GM18867 (cell line): ENCODE measurements at regions not wholly inside any gene's neighbourhood (a gene's known extent, or its start where the extent isn't known, plus 50 kb on each side); places are given as distances from the start of the nearest gene placed in this dataset.
"Not testable (repeated sequence)": the region's sequence is repeated elsewhere in the genome, so short reads cannot be mapped to it uniquely, and the experiment has no call there.

Experiments
- ATAC-seq: cut with Tn5 transposase; IDR thresholded peaks from one replicate; pipeline ENCODE4 v1.9.1; 2021; ENCODE audit warnings: mild to moderate bottlenecking, moderate library complexity; ENCODE audit not compliant: unreplicated experiment

DNA sequence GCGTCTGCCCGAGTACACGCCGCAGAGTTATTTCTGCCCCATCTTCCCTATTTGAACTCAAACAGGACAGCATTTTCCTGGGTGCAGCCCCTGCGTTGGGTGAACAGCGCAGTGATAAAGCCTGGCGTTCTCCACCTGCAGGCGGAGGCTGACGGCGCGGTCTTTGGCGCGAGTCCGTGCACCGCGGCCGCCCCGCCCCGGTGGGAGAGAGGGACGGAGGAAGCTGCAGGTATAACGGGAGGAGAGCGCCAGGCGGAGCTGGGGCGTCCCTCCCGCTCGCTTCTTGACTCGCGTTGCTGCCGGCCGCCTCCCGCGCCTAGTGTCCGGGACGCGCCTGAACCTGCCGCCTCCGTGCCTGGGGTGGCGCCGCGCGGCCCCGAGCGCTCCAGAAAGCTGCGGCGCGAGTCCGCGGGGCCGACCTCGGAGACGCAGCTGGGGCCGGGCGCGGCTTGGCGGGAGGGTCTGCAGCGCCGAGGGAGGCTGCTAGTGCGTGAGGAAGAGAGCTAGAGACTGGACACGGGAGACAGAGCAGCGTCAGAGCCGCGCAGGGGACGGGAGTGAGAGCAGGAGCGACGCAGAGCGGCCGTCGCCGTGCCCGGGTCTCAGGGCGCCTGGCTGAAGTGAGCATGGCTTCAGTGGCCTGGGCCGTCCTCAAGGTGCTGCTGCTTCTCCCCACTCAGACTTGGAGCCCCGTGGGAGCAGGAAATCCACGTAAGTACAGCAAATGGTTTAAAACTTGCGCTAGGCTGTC lies 140.7 kb downstream of the SPATA31A7 start:
- ATAC-seq: not testable (repeated sequence)

DNA sequence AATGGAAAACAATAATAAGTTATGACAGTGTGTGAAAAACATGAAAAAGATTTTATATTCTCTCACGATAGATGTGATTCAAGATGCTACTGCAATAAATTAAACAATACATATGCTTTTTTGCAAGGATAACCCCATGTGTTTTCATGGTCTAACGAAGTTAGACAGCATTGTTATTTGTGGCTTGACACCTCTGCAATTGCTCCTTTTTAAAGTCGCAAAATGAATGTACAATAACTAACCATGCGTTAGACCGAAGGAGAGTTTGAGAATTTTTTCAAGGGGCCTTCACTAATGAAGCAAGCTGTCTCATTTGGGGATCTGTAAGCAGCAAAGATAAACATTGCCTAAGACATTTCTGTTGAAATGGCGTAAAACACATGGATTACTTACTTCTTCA lies 167.1 kb downstream of the SPATA31A7 start:
- peak; percentile 52 for ATAC-seq

DNA sequence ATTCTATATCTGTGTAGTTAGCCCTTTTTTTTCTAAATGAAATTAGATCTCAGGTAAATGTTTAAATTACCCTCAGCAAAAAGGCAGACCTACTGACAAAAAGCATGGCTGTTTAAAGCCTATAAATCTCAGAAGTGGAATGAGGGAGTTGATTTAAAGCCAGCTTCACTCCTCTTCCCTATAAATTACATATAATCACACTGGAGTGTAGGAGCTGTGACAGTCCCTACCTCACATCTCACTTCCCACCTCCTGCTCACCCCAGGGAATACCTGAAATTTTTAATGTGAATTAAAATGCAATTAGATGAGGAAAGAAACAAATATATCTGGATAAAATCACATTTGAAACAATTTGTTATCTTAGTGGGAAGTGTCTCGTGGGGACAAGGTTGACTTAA lies 184.6 kb downstream of the SPATA31A7 start:
- ATAC-seq: not testable (repeated sequence)

DNA sequence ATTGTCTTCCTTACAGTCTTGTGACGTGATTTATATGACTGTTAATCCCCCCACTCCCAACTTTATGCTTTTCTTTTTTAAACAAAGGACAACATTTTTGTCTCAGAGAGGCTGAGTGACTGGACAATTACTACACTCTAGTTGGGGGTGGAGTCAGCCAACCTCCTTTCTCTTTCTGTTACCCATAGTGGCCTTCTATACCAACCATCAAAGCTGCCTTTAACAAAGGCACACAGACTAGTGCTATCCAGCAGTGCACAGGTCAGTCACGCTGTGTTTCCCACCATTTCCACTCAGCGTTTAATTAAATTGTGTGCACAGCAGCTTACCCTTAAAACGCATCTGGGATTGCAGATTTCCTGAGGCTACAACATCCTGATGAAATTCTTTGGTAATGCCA lies 186.3 kb downstream of the SPATA31A7 start:
- ATAC-seq: not testable (repeated sequence)

DNA sequence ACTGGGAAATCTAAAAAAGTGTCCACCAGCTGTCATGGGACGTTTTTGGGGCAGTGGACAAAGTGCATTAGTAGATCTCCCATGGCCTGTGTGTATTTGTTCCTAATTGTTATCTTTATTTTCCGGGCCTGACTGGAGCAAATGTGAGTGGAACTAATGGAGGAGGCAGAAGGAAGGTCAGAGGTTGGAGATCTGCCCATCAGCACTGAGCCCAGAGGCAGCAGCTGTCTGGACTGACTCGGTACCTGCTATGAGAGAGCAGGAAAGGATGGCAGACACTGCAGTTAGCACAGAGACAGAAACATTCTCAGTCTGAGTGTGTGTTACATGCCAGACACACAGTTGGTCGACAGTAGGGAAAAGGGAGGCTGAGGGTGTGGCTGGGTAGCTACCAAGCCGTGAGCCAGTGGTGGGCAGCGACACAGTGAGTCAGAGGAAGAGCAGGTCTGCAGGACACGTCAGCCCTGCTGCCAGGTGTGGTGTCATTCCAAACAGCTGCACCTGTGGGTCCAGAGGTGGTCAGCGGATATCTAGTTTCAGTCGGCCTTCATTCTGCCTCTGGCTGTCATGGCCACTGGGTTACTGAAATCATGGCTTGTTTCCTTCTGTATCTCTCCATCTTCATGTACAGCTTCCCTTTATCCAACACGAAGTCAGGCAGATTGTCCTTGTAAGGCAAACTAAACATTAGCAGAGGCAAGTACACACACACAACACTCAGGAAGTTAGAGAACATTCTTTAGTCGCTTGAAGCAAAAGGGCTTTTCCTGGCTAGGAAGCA lies 196.4 kb downstream of the SPATA31A7 start:
- ATAC-seq: not testable (repeated sequence)

DNA sequence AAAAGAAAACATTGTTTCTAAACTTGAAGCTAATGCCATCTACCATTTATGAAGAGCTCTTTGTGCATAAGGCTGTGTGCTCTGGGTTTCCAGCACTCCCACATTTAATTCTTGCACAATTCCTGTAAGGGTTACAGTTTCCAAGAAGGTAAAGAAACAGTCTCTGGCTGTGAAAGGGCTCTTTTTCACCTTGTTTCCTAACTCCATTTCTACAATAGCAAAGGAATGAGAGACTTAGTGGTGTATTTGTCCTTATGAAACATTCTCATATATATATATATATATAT lies 196.9 kb downstream of the SPATA31A7 start:
- not testable (repeated sequence) for ATAC-seq

DNA sequence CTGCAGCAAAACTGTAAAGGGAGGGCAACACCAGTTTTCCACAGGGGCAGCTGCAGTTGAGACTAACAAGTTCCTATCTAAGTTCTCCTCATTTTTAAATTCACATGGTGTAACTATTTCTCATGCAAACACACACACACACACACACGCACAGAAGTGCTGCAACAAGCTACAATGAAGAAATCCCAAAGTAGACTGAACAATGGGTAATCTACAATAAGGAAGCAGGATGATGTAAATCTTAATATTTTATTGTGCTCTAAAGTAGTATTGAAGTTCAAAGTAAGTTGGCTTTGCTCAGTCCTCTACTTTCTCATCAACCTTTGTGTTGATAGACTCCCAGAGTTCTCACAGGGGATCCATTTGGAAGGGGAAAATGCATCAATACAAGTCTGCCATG lies 212.9 kb downstream of the SPATA31A7 start:
- not testable (repeated sequence) for ATAC-seq

DNA sequence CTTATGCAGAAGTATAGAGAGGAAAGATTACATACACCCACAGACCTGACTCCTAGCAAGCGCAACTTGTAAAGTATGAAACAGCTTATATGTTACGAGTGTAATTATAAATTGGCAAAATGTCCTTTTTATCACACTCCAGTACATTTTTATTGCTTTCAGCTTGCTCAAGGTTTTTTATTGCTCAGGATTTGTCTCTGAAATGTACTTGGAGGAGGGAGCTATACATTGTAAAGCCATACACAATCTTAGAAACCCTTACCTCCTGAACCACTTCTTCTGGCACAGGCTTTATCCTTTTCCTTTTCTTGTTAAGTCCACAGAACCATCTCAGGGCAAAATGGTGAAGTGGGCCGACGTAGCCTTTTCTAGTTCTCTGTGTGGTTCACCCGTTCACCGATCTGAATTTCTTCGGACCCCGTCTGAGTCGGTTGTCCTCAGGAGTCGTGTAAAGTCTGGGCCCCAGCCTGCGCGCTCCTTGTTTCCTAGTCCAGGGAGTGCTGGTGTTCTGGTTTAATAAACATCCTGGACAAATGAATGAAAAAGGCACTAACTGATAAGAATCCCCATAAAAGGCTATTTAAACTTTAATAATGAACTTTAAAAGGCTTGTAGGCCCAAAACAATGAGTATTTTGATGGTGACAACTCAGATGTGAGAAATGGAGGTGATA lies 222.2 kb downstream of the SPATA31A7 start:
- ATAC-seq: not testable (repeated sequence)

DNA sequence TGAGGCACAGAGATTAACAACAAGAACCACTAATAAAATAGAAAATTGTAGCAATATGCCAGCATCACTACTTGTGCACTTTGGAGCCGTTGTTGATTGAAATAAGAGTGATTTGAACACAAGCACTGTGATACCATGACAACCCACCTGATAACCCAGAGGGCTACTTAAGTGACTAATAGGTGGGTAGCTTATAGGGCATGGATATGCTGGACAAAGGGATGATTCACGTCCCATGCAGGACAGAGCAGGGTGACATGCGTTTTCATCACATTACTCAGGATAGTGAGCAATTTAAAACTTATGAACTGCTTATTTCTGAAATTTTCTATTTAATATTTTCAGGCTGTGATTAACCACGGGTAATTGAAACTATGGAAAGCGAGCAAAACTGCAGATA lies 222.9 kb downstream of the SPATA31A7 start:
- ATAC-seq: not testable (repeated sequence)

DNA sequence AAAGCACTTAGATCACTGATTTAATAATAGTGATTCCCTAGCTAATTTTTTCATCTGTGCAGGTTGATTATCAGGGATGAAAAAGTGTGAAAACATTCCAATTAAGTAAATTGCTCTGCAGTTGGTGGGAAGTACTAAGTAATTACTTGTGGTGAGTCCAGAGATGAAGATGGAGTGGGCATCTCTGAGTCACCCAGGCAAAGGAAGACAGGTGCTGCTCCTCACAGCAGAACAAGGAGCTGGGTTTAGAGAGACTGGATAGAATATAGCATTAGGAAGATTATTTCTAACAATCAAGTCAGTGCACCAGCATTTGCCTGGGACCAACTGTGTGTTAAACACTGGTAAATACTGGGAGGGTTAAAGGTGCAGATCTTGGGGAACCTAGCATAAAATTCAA lies 228.3 kb downstream of the SPATA31A7 start:
- not testable (repeated sequence) for ATAC-seq

DNA sequence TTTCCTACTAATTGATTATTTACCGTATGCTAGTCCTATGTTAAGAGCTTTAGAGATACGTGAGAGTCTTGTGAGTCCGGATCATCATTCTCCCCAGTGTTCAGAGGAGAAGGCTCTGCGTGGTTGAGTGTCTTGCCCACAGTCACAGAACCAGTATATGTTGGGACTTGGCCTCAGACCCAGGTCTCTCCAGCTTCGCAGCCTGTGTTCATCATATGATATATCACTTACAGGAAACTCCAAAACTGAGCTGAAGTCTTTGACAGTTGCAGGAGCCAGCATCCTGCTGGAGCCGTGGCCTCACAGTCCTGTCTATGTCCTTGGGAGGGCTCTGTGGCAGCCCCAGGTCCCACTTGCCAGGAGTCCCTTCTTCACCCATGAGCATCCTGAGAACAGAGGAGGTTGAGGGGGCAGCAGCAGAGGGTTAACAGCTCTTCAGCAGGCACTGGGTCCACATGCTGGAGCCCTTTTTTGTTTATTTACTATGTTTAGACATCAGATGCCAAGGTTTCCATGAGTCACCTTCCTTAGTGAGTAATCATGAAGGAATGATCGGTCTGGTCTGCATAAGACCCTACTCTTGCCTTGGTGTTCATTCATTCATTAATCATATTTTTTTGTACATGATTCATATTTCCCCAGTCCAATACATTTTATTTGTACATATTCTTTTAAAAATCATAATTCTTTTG lies 230.6 kb downstream of the SPATA31A7 start:
- ATAC-seq: not testable (repeated sequence)

DNA sequence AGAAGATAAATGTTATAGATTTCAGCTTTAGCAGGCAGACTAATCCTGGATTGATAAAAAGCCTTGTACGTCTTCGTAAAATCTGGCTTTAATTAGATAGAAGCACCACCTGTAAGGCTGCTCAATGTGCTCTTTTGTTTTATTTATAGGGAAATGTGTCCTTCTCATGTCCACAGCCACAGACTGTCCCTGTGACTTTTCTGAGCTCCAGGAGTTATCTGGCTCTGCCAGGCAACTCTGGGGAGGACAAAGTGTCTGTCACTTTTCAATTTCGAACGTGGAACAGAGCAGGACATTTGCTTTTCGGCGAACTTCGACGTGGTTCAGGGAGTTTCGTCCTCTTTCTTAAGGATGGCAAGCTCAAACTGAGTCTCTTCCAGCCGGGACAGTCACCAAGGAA lies 257.4 kb downstream of the SPATA31A7 start:
- not testable (repeated sequence) for ATAC-seq

DNA sequence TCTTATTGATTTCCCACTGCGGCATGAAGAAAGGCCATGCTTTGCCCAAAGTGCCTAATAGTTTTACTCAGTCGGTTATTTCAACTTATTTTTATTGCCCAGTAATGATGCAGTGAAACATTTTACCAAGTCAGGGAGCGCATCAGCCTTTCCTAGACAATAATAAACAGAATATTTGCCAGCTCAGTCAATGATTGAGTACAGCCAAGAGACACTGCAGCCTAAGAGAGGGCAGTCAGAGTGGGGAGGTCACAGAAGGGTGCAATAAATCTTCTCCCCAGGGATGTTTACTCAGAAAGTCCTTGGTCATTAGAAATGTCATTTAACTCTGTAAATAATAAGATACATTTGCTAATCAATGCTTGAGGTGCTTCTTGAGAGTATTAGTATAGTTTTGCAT lies 271.0 kb downstream of the SPATA31A7 start:
- ATAC-seq: not testable (repeated sequence)
